ENCODE measurements at regions not wholly inside any gene's neighbourhood (a gene's known extent, or its start where the extent isn't known, plus 50 kb on each side); places are given as distances from the start of the nearest gene placed in this dataset.

DNA sequence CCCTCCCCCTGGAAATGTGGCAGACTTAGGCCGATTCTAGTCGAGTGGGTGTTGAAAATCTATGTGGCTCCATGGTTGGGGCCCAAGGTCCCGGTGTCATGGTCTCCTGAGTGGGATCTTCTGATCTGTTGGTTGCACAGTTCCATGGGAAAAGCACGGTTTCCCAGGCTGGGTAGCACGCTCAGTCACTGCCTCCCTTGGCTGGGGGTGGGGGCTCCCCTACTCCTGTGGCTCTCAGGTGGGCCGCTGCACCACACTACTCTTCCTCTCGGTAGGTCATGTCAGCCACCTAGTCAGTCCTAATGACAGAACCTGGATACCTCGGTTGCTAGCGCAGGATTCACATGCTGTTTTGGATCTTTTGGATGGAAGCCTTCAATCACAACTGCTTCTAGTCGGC, 247.0 kb downstream of the SPRY2 start:
- Mint-ChIP-seq H3K9me3 (no peaks in the 10 kb centered on the region), H3K4me3 (no peak overlapping the region), H3K36me3 (ENCODE audit: low read depth) (no peaks in the 10 kb centered on the region), H3K4me1 (ENCODE audit: low read depth) (no peaks in the 10 kb centered on the region), H3K27ac (no peak overlapping the region), H3K27me3 (no peaks in the 10 kb centered on the region)
- intact Hi-C loops (cut with DNase I, micrococcal nuclease), result no loop called here
- Histone ChIP-seq H3K9me3 (ENCODE audit: control insufficient read depth in 1 of 2, insufficient read depth in 1 of 2, low read length in 2 of 2) (peaks cover 0 to 8% of the 10 kb centered on the region in 2 experiments), H3K27me3 (ENCODE audit: control insufficient read depth in 1 of 2, insufficient read depth in 2 of 2, low read length in 2 of 2) (no peaks in the 10 kb centered on the region), H3K4me1 (ENCODE audit: insufficient read depth, low read length) (no peaks in the 10 kb centered on the region), H3K36me3 (ENCODE audit: insufficient read depth, low read length) (no peaks in the 10 kb centered on the region), H3K27ac (ENCODE audit: low read depth in 1 of 2, low read length in 2 of 2) (no peak overlapping the region), H3K4me3 (ENCODE audit: low read length) (no peak overlapping the region)
- no peak for TF ChIP-seq CTCF (IDR thresholded peaks at IDR 0.05)
- POLR2A ChIA-PET, result no interaction called here
- ATAC-seq (ENCODE audit: poor library complexity) (no peak), DNase-seq (no peak)
- CTCF ChIA-PET, result no interaction called here

DNA sequence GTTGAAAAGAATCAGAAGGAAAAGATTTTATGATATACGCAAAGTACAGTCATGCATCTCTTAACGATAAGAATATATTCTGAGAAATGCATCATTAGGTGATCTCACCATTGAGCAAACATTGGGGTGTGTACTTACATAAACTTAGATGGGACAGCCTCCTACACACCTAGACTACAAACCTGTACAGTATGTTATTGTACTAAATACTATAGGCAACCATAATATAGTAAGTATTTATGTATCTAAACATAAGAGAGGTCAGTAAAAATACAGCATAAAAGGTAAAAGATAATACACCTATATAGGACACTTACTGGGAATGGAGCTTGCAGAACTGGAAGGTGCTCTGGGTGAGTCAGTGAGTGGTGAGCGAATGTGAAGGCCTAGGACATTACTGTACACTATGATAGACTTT, 254.6 kb downstream of the SPRY2 start:
- Mint-ChIP-seq H3K36me3 (ENCODE audit: low read depth) (no peaks in the 10 kb centered on the region), H3K27me3 (no peaks in the 10 kb centered on the region), H3K4me3 (no peak overlapping the region), H3K4me1 (ENCODE audit: low read depth) (no peaks in the 10 kb centered on the region), H3K27ac (no peak overlapping the region), H3K9me3 (no peaks in the 10 kb centered on the region)
- intact Hi-C loops (cut with DNase I, micrococcal nuclease), result no loop called here
- DNase-seq (no peak), ATAC-seq (ENCODE audit: poor library complexity) (no peak)
- H3K36me3 ChIP-seq (ENCODE audit: insufficient read depth, low read length), result no peaks in the 10 kb centered on the region
- H3K4me3 ChIP-seq (ENCODE audit: low read length), result no peak overlapping the region
- H3K4me1 ChIP-seq (ENCODE audit: insufficient read depth, low read length), result no peaks in the 10 kb centered on the region
- H3K9me3 ChIP-seq (ENCODE audit: control insufficient read depth in 1 of 2, insufficient read depth in 1 of 2, low read length in 2 of 2), result no peaks in the 10 kb centered on the region
- ChIA-PET CTCF (no interaction called here), POLR2A (no interaction called here)
- no peaks in the 10 kb centered on the region for H3K27me3 ChIP-seq (ENCODE audit: control insufficient read depth in 1 of 2, insufficient read depth in 2 of 2, low read length in 2 of 2)
- TF ChIP-seq CTCF (IDR thresholded peaks at IDR 0.05), result no peak
- H3K27ac ChIP-seq (ENCODE audit: low read depth in 1 of 2, low read length in 2 of 2), result no peak overlapping the region

- no peaks in the 10 kb centered on the region for H3K27me3 ChIP-seq (ENCODE audit: control insufficient read depth in 1 of 2, insufficient read depth in 2 of 2, low read length in 2 of 2)
- H3K9me3 ChIP-seq (ENCODE audit: control insufficient read depth in 1 of 2, insufficient read depth in 1 of 2, low read length in 2 of 2), result no peaks in the 10 kb centered on the region
- no peak for TF ChIP-seq CTCF (IDR thresholded peaks at IDR 0.05)
- DNase-seq (no peak), ATAC-seq (ENCODE audit: poor library complexity) (no peak)
- no peak overlapping the region for H3K27ac Mint-ChIP-seq
- H3K27ac ChIP-seq (ENCODE audit: low read depth in 1 of 2, low read length in 2 of 2), result no peak overlapping the region
- no peaks in the 10 kb centered on the region for H3K36me3 Mint-ChIP-seq (ENCODE audit: low read depth)
- ChIA-PET CTCF (no interaction called here), POLR2A (no interaction called here)
- H3K4me1 Mint-ChIP-seq (ENCODE audit: low read depth), result no peaks in the 10 kb centered on the region
- H3K4me1 ChIP-seq (ENCODE audit: insufficient read depth, low read length), result no peaks in the 10 kb centered on the region
- H3K27me3 Mint-ChIP-seq, result no peaks in the 10 kb centered on the region
- intact Hi-C loops (cut with DNase I, micrococcal nuclease), result no loop called here
- H3K9me3 Mint-ChIP-seq, result no peaks in the 10 kb centered on the region
- no peaks in the 10 kb centered on the region for H3K36me3 ChIP-seq (ENCODE audit: insufficient read depth, low read length)
- no peak overlapping the region for H3K4me3 Mint-ChIP-seq
- H3K4me3 ChIP-seq (ENCODE audit: low read length), result no peak overlapping the region
Observed at GRCh38 chr13:80083853-80084676, 256.9 kb downstream of the SPRY2 start.

Measured in CD4-positive, alpha-beta T cell (primary cell).